Adrenal gland (tissue), 9 donors: ENCODE measurements at regions not wholly inside any gene's neighbourhood (a gene's known extent, or its start where the extent isn't known, plus 50 kb on each side); places are given as distances from the start of the nearest gene placed in this dataset.

Experiments
- DNase-seq, 7 donors: peaks; one replicate each; pipeline ENCODE4 v3.0.0-alpha.2; 2019 to 2020
- H3K27ac ChIP-seq, 5 donors: fragments of 200-600 bp; sonication (generic) in 4 of 5; 1 replicate in 3 of 5; 2 replicates in 2 of 5; pipeline versions ENCODE4 v1.5.1 to v1.8.0; 2016 to 2020; ENCODE audit warnings: mild to moderate bottlenecking in 1 of 5
- H3K27me3 ChIP-seq: fragments of 200-600 bp; 2 replicates; pipeline ENCODE4 v1.8.0; 2021
- H3K36me3 ChIP-seq, 2 donors: fragments of 200-600 bp; replicated peaks in 1 of 2; 1 replicate in 1 of 2; 2 replicates in 1 of 2; pipeline versions ENCODE4 v1.5.1 to v1.8.0; 2018 to 2022
- H3K4me1 ChIP-seq, 2 donors: fragments of 200-600 bp; replicated peaks in 1 of 2; 1 replicate in 1 of 2; 2 replicates in 1 of 2; pipeline versions ENCODE4 v1.5.1 to v1.8.0; 2018 to 2021
- H3K4me3 ChIP-seq, 4 donors: fragments of 200-600 bp; sonication (generic) in 3 of 4; one replicate each; pipeline ENCODE4 v1.5.1; 2016 to 2018
- H3K9me3 ChIP-seq, 3 donors: fragments of 200-600 bp; sonication (generic) in 1 of 3; replicated peaks in 1 of 3; 1 replicate in 2 of 3; 2 replicates in 1 of 3; pipeline versions ENCODE4 v1.5.1 to v1.8.0; 2016 to 2021
- POLR2A ChIP-seq, 2 donors: fragments of 450-650 bp; IDR thresholded peaks; one replicate each; pipeline ENCODE4 v1.6.1; 2017; ENCODE audit warnings: antibody characterized with exemption in 2 of 2, mild to moderate bottlenecking in 2 of 2, moderate library complexity in 1 of 2
- WGBS, 4 donors: extraction: QIAGEN DNeasy Blood & Tissue Kit in 2 of 4; methylation state at CpG; one replicate each; pipeline versions ENCODE4 v1.1.5 to v1.1.7; 2013 to 2017; 5-methylcytosine and 5-hydroxymethylcytosine counted together
- intact Hi-C, 2 donors: fragments of 100-400 bp; cut with DNase I; formaldehyde crosslinking; loops; one replicate each; pipeline versions ENCODE4 v1.14.1 to v1.15.0; 2022 to 2023
- TF ChIP-seq, protein P1 (sequence below), 6 experiments: fragments of 450-650 bp in 4 of 6; fragments of 200-600 bp in 2 of 6; sonication (generic) in 1 of 6; IDR thresholded peaks; 1 replicate in 5 of 6; 2 replicates in 1 of 6; pipeline versions ENCODE4 v1.5.1 to v1.8.0; 2016 to 2021; ENCODE audit warnings: antibody characterized with exemption in 6 of 6, mild to moderate bottlenecking in 2 of 6, moderate library complexity in 1 of 6
- donor health status: healthy with polysubstance abuse.
- donor health status: Bipolar disorder and iron deficiency.
- donor health status: DM: yes; HTN: yes; CAD: no.
- donor health status: DM: no; HTN: no; CAD: no.
- donor health status: DM: no; HTN: no; CAD: no.

DNA sequence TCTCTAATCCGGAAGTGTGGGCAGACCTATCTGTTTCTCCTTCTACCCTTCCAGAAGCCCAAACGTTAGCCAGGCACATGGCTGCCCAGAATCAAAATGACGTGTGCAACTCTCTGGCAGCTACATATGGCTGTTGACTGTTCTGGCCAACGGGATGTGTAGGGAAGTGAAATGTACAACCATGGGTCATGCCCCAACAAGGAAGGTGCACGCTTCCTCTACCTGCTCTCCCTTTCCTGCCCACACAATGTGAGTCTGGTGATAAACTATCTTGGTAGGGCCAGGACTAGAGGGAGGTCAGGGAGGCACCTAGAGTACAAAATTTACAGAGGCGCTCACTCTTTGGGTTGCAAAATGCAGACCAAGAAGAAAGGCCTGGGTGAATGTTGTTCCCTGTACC lies 495.9 kb upstream of the PROK2 start:
- no peak overlapping the region for H3K27ac ChIP-seq
- no peaks in the 10 kb centered on the region for H3K9me3 ChIP-seq
- no peaks in the 10 kb centered on the region for H3K36me3 ChIP-seq
- no peaks in the 10 kb centered on the region for H3K27me3 ChIP-seq
- H3K4me1 ChIP-seq: no peaks in the 10 kb centered on the region
- intact Hi-C loops: no loop called here
- no peak for DNase-seq
- WGBS, 4 donors: 71 to 79% (median 74%) methylated on average over 6 of the region's 6 CpGs
- no peak overlapping the region for H3K4me3 ChIP-seq
- no peak for TF ChIP-seq POLR2A (IDR thresholded peaks at IDR 0.05)
- TF ChIP-seq, protein P1, sequence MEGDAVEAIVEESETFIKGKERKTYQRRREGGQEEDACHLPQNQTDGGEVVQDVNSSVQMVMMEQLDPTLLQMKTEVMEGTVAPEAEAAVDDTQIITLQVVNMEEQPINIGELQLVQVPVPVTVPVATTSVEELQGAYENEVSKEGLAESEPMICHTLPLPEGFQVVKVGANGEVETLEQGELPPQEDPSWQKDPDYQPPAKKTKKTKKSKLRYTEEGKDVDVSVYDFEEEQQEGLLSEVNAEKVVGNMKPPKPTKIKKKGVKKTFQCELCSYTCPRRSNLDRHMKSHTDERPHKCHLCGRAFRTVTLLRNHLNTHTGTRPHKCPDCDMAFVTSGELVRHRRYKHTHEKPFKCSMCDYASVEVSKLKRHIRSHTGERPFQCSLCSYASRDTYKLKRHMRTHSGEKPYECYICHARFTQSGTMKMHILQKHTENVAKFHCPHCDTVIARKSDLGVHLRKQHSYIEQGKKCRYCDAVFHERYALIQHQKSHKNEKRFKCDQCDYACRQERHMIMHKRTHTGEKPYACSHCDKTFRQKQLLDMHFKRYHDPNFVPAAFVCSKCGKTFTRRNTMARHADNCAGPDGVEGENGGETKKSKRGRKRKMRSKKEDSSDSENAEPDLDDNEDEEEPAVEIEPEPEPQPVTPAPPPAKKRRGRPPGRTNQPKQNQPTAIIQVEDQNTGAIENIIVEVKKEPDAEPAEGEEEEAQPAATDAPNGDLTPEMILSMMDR (IDR thresholded peaks at IDR 0.05): no peak

DNA sequence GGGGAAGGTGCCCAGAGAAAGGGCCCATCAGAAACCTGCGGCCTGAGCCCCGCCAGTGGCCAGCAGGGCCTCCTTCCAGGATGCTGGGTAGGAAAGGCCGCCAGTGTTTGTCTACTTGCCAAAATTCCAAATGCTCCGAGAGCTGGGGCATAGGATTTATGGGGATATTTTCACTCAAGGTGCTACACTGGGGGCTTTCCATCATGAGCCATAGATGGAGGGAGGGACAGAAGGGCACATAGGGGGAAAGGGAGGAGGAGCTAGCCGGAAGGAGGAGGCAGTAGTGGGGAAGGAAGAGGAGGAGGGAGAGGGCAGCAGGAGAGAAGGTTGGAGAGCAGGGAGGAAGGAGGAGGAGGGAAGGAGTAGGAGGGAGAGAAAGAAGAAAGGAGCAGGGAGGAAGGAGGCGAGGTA lies 494.7 kb upstream of the PROK2 start:
- Histone ChIP-seq H3K4me1 (no peaks in the 10 kb centered on the region), H3K9me3 (no peaks in the 10 kb centered on the region), H3K27ac (no peak overlapping the region), H3K36me3 (no peaks in the 10 kb centered on the region), H3K27me3 (no peaks in the 10 kb centered on the region), H3K4me3 (no peak overlapping the region)
- intact Hi-C loops: no loop called here
- 70 to 80% (median 75%) methylated on average over 6 of the region's 6 CpGs for WGBS, 4 donors
- DNase-seq: no peak
- TF ChIP-seq, protein P1 (IDR thresholded peaks at IDR 0.05): no peak
- no peak for TF ChIP-seq POLR2A (IDR thresholded peaks at IDR 0.05)

DNA sequence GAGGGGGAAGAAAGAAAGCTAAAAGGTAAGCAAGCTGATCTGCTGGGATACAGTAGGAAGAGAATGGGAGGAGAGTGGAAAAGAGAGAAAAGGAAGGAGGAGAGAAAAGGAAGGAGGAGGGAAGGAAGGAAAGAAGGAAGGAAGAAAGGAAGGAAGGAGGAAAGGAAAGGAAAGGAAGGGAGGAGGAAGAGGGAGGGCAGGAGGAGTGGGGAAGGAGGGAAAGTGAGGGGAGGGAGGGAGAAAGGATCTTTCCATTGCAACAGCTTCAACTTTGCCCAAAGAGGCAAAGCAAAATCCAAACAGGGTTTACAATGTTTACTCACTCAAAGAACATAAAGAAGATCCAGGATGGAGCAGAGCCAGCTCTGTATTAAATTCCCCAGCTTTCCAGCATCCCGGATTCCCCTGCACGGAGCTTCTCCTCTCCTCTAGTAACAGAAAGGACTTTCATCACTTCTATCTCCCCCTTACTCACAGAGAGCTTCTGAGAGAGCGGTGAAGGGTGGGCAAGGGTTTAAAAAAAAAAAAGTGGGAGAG lies 494.2 kb upstream of the PROK2 start:
- Histone ChIP-seq H3K9me3 (no peaks in the 10 kb centered on the region), H3K27me3 (no peaks in the 10 kb centered on the region), H3K36me3 (no peaks in the 10 kb centered on the region), H3K4me1 (peaks cover 0 to 2% of the 10 kb centered on the region in 2 donors), H3K4me3 (no peak overlapping the region), H3K27ac (no peak overlapping the region)
- WGBS, 4 donors: 72 to 88% (median 79%) methylated on average over 3 of the region's 3 CpGs
- TF ChIP-seq, protein P1 (IDR thresholded peaks at IDR 0.05): no peak
- TF ChIP-seq POLR2A (IDR thresholded peaks at IDR 0.05): no peak
- intact Hi-C loops: no loop called here
- DNase-seq: no peak

DNA sequence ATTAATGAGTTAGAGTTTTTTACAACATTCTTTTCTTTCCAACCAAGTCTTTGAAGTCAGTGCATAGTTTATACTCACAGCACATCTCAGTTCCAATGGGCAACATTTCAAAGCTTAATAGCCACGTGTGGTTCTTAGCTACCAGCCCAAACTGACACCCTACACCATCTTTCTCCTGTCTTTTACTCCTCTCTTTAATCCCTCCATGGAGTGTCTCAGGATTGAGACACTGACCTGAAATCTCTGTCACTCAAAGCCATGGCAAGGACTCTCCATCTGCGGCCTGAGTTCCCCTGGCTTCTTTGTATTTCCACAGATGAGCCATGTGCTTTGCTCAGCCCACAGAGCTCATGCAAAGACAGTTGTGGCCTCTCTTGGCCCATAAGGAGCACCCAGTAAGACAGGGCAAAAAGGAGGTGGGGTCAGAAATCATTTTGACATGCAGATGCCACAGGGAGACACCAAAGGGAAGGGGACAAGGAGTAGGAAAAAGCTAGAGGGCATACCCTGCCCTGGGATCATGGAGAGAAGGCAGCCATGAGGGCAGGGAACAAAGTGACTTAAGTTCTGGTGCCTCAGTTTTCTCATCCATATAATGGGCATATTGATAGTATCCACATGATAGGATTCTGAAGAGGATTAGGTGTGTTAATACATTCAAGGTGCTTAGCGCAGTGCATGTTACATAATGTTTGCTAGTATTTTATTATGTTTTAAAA lies 493.6 kb upstream of the PROK2 start:
- H3K27me3 ChIP-seq: no peaks in the 10 kb centered on the region
- WGBS, 4 donors: 56 to 88% (median 85%) methylated on average over 3 of the region's 3 CpGs
- H3K36me3 ChIP-seq: no peaks in the 10 kb centered on the region
- peaks cover 0 to 8% of the 10 kb centered on the region in 2 donors for H3K4me1 ChIP-seq
- intact Hi-C loops: no loop called here
- no peaks in the 10 kb centered on the region for H3K9me3 ChIP-seq
- H3K4me3 ChIP-seq: no peak overlapping the region
- H3K27ac ChIP-seq: no peak overlapping the region
- DNase-seq: no peak
- no peak for TF ChIP-seq POLR2A (IDR thresholded peaks at IDR 0.05)
- TF ChIP-seq, protein P1 (IDR thresholded peaks at IDR 0.05): no peak
